SU-DHL-6 (cell line): ENCODE measurements at regions not wholly inside any gene's neighbourhood (a gene's known extent, or its start where the extent isn't known, plus 50 kb on each side); places are given as distances from the start of the nearest gene placed in this dataset.

Experiments
- H2AFZ ChIP-seq: fragments of 200-600 bp; sonication (generic); 2 replicates; pipeline ENCODE4 v1.6.1; 2014; ENCODE audit warnings: low read depth, mild to moderate bottlenecking, moderate library complexity, mixed read lengths, antibody characterized with exemption, low read length; ENCODE audit not compliant: severe bottlenecking
- H3F3A ChIP-seq: fragments of 200-600 bp; shearing (Covaris generic); 2 replicates; pipeline ENCODE4 v1.6.0; 2016; ENCODE audit warnings: antibody characterized with exemption, mild to moderate bottlenecking; ENCODE audit not compliant: insufficient read depth
- H3K27ac ChIP-seq: fragments of 200-600 bp; sonication (generic); 2 replicates; pipeline ENCODE4 v1.5.1; 2016; ENCODE audit warnings: low read depth, mild to moderate bottlenecking, low read length, moderate library complexity, mixed read lengths
- H3K27me3 ChIP-seq: fragments of 200-600 bp; sonication (generic), shearing (Covaris generic); 2 replicates; pipeline ENCODE4 v1.6.0; 2014; ENCODE audit warnings: mild to moderate bottlenecking, low read length
- H3K36me3 ChIP-seq: fragments of 200-600 bp; sonication (generic); 2 replicates; pipeline ENCODE4 v1.6.1; 2014; ENCODE audit warnings: mild to moderate bottlenecking, low read length, mixed read lengths
- H3K4me2 ChIP-seq: fragments of 300-600, 200-600 bp; shearing (Covaris generic), sonication (generic); 2 replicates; pipeline ENCODE4 v1.6.0; 2014; ENCODE audit warnings: low read length, low read depth, mild to moderate bottlenecking; ENCODE audit not compliant: poor library complexity, severe bottlenecking
- H3K4me3 ChIP-seq: fragments of 200-600 bp; sonication (generic); 2 replicates; pipeline ENCODE4 v1.5.1; 2014; ENCODE audit warnings: antibody characterized with exemption, low read length, mild to moderate bottlenecking, mixed read lengths; ENCODE audit not compliant: insufficient read depth, poor library complexity, severe bottlenecking
- H3K79me2 ChIP-seq: fragments of 200-600 bp; sonication (generic); 2 replicates; pipeline ENCODE4 v1.6.1; 2014; ENCODE audit warnings: mild to moderate bottlenecking, low read length, moderate library complexity; ENCODE audit not compliant: insufficient read depth
- H3K9ac ChIP-seq: fragments of 200-600 bp; sonication (generic); 2 replicates; pipeline ENCODE4 v1.7.0; 2014; ENCODE audit warnings: mild to moderate bottlenecking, low read length
- H3K9me2 ChIP-seq: fragments of 200-600 bp; sonication (generic); replicated peaks from 2 replicates; pipeline ENCODE4 v1.6.1; 2014; ENCODE audit warnings: low read length; ENCODE audit not compliant: insufficient read depth
- H3K9me3 ChIP-seq: fragments of 200-600 bp; sonication (generic); 2 replicates; pipeline ENCODE4 v1.6.1; 2014; ENCODE audit warnings: low read length, mixed read lengths; ENCODE audit not compliant: insufficient read depth
- H4K20me1 ChIP-seq: fragments of 200-600 bp; sonication (generic); 2 replicates; pipeline ENCODE4 v1.6.1; 2014; ENCODE audit warnings: low read depth, mild to moderate bottlenecking, antibody characterized with exemption, low read length, moderate library complexity, mixed read lengths
- EZH2phosphoT487 ChIP-seq: fragments of 200-600 bp; sonication (generic), shearing (Covaris generic); conservative IDR thresholded peaks from 2 replicates; pipeline ENCODE4 v1.6.1; 2018; ENCODE audit warnings: mild to moderate bottlenecking, antibody characterized with exemption, low read length, moderate library complexity, mixed read lengths
- TF ChIP-seq, protein P1 (sequence below): fragments of 200-600 bp; sonication (generic); IDR thresholded peaks from one replicate; pipeline ENCODE4 v1.5.1; 2017; ENCODE audit warnings: antibody characterized with exemption, mild to moderate bottlenecking, low read length, moderate library complexity; ENCODE audit not compliant: insufficient read depth, poor library complexity, severe bottlenecking

DNA sequence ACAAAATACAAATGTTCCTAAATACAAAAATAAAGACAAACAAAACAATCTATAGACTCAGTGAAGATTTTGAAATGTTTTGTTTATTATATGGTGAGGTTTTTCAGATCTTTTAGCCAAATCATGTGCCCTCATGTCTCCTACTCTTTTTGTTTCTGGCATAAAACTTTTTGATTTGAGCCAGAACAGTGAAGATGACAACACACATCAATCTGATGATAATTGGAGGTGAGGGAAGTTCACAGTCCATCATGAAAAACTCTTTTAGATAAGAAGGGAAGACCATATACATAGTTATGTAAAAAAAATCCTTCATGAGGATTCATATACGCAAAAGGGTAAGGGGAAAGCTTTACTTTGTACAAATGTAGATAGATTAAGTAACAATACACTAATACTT lies 75.1 kb upstream of the OSBPL11 start:
- H2AFZ ChIP-seq = no peak overlapping the region

DNA sequence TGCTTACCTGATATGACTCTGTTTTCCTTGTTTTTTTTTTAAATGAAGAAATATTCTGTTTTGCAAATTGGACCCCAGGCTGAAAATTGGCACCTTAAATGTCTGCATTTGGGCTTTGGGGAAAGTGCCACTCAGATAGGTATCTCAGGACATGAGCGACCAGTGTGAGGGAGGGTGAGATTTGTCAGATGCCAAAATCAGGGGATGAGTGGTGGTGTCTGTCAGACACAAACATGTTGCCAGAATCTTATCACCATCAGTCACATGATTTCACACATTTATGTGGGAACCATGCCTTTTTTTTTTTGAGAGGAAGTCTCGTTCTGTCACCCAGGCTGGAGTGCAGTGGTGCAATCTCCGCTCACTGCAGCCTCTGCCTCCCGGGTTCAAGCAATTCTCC lies 75.6 kb upstream of the OSBPL11 start:
- Histone ChIP-seq H3K9me3 (no peaks in the 10 kb centered on the region), H3K27me3 (no peaks in the 10 kb centered on the region), H3K27ac (no peak overlapping the region), H3K9me2 (no peaks in the 10 kb centered on the region), H3F3A (no peaks in the 10 kb centered on the region), H3K9ac (no peak overlapping the region), H3K79me2 (no peaks in the 10 kb centered on the region), H2AFZ (no peak overlapping the region), H3K36me3 (no peaks in the 10 kb centered on the region), H3K4me3 (no peak overlapping the region), H3K4me2 (no peak overlapping the region), H4K20me1 (no peaks in the 10 kb centered on the region)
- TF ChIP-seq, protein P1, sequence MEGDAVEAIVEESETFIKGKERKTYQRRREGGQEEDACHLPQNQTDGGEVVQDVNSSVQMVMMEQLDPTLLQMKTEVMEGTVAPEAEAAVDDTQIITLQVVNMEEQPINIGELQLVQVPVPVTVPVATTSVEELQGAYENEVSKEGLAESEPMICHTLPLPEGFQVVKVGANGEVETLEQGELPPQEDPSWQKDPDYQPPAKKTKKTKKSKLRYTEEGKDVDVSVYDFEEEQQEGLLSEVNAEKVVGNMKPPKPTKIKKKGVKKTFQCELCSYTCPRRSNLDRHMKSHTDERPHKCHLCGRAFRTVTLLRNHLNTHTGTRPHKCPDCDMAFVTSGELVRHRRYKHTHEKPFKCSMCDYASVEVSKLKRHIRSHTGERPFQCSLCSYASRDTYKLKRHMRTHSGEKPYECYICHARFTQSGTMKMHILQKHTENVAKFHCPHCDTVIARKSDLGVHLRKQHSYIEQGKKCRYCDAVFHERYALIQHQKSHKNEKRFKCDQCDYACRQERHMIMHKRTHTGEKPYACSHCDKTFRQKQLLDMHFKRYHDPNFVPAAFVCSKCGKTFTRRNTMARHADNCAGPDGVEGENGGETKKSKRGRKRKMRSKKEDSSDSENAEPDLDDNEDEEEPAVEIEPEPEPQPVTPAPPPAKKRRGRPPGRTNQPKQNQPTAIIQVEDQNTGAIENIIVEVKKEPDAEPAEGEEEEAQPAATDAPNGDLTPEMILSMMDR = no peak
- TF ChIP-seq EZH2phosphoT487 = no peak

More for the DNA sequence above, 75.1 kb upstream of the OSBPL11 start:
- Histone ChIP-seq H3K9me3 (no peaks in the 10 kb centered on the region), H3K9ac (no peak overlapping the region), H3F3A (no peaks in the 10 kb centered on the region), H3K27me3 (no peaks in the 10 kb centered on the region), H3K36me3 (no peaks in the 10 kb centered on the region), H3K9me2 (no peaks in the 10 kb centered on the region), H3K4me3 (no peak overlapping the region), H3K79me2 (no peaks in the 10 kb centered on the region), H4K20me1 (no peaks in the 10 kb centered on the region), H3K4me2 (no peak overlapping the region), H3K27ac (no peak overlapping the region)
- TF ChIP-seq, protein P1 = no peak
- no peak for TF ChIP-seq EZH2phosphoT487

DNA sequence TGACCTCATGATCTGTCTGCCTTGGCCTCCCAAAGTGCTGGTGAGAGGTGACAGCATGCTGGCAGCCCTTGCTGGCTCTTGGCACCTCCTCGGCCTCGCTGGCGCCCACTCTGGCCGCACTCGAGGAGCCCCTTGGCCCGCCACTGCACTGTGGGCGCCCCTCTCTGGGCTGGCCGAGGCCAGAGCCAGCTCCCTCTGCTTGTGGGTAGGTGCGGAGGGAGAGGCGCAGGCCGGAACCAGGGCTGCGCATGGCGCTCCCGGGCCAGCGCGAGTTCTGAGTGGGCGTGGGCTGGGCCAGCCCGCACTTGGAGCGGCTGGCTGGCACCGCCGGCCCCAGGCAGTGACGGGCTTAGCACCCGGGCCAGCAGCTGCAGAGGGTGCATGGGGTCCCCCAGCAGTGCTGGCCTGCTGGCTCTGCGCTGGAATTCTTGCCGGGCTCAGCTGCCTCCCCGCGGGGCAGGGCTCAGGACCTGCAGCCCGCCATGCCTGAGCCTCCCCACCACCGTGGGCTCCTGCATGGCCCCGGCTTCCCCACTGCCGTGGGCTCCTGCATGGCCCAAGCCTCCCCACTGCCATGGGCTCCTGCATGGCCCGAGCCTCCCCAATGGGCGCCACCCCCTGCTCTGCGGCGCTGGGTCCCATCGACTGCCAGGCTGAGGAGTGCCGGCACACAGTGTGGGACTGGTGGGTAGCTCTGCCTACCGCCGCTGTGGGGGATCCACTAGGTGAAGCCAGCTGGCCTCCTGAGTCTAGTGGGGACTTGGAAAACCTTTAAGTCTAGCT lies 76.4 kb upstream of the OSBPL11 start:
- no peaks in the 10 kb centered on the region for H3K79me2 ChIP-seq
- no peaks in the 10 kb centered on the region for H3K36me3 ChIP-seq
- H3K4me3 ChIP-seq = no peak overlapping the region
- no peaks in the 10 kb centered on the region for H4K20me1 ChIP-seq
- no peak overlapping the region for H3K4me2 ChIP-seq
- TF ChIP-seq, protein P1 = no peak
- TF ChIP-seq EZH2phosphoT487 = no peak
- no peaks in the 10 kb centered on the region for H3K27me3 ChIP-seq
- H3F3A ChIP-seq = no peaks in the 10 kb centered on the region
- H3K27ac ChIP-seq = no peak overlapping the region
- no peak overlapping the region for H3K9ac ChIP-seq
- H3K9me2 ChIP-seq = no peaks in the 10 kb centered on the region
- no peaks in the 10 kb centered on the region for H3K9me3 ChIP-seq
- H2AFZ ChIP-seq = no peak overlapping the region
